Stimulated activated CD4-positive, alpha-beta T cell treated with anti-CD3 and anti-CD28 coated beads, Interleukin-2, amount 100 ng/mL, for 4 hours (primary cell): ENCODE measurements at regions not wholly inside any gene's neighbourhood (a gene's known extent, or its start where the extent isn't known, plus 50 kb on each side); places are given as distances from the start of the nearest gene placed in this dataset.

ENCODE experiments used
- DNase-seq: peaks from one replicate; pipeline ENCODE4 v3.0.0-alpha.2; 2020; ENCODE audit warnings: low read depth

- DNase-seq: no peak
These were observed 769.5 kb upstream of the DPPA4 start for GRCh38 chr3:110106805-110107204.

- no peak for DNase-seq
These were observed 786.6 kb upstream of the DPPA4 start for GRCh38 chr3:110123946-110124345.

GRCh38 chr3:110126065-110126464, 788.7 kb upstream of the DPPA4 start:
- DNase-seq: no peak

- no peak for DNase-seq
These were observed 796.6 kb upstream of the DPPA4 start for GRCh38 chr3:110133971-110134370.

- DNase-seq: no peak
These were observed 801.7 kb upstream of the DPPA4 start for GRCh38 chr3:110139048-110139447.

- DNase-seq: no peak
These were observed 802.5 kb upstream of the DPPA4 start for GRCh38 chr3:110139821-110140220.

- no peak for DNase-seq
These were observed 812.4 kb upstream of the DPPA4 start for GRCh38 chr3:110149763-110150162.

- no peak for DNase-seq
These were observed 819.9 kb upstream of the DPPA4 start for GRCh38 chr3:110157221-110157620.

- DNase-seq: no peak
These were observed 827.5 kb upstream of the DPPA4 start for GRCh38 chr3:110164632-110165369.

GRCh38 chr3:110165370-110165743, 828.0 kb upstream of the DPPA4 start:
- no peak for DNase-seq

- no peak for DNase-seq
These were observed 828.4 kb upstream of the DPPA4 start for GRCh38 chr3:110165753-110166152.

- no peak for DNase-seq
These were observed 829.4 kb upstream of the DPPA4 start for GRCh38 chr3:110166791-110167190.

GRCh38 chr3:110174908-110175307, 837.6 kb upstream of the DPPA4 start:
- DNase-seq: no peak

GRCh38 chr3:110178965-110179364, 841.6 kb upstream of the DPPA4 start:
- no peak for DNase-seq

- DNase-seq: no peak
These were observed 843.4 kb upstream of the DPPA4 start for GRCh38 chr3:110180733-110181132.

- DNase-seq: no peak
These were observed 843.9 kb upstream of the DPPA4 start for GRCh38 chr3:110181226-110181625.

GRCh38 chr3:110184536-110184935, 847.2 kb upstream of the DPPA4 start:
- DNase-seq: no peak

GRCh38 chr3:110193074-110193473, 855.7 kb upstream of the DPPA4 start:
- DNase-seq: no peak

GRCh38 chr3:110198717-110199587, 861.6 kb upstream of the DPPA4 start:
- DNase-seq: no peak

GRCh38 chr3:110199588-110199943, 862.2 kb upstream of the DPPA4 start:
- DNase-seq: no peak

- no peak for DNase-seq
These were observed 861.4 kb upstream of the NECTIN3 start for GRCh38 chr3:110210086-110210660.

- DNase-seq: no peak
These were observed 845.0 kb upstream of the NECTIN3 start for GRCh38 chr3:110226645-110227044.

GRCh38 chr3:110227991-110228390, 843.6 kb upstream of the NECTIN3 start:
- DNase-seq: no peak
